GM18498 (cell line): ENCODE measurements at regions not wholly inside any gene's neighbourhood (a gene's known extent, or its start where the extent isn't known, plus 50 kb on each side); places are given as distances from the start of the nearest gene placed in this dataset.
"Not testable (repeated sequence)": the region's sequence is repeated elsewhere in the genome, so short reads cannot be mapped to it uniquely, and the experiment has no call there.

Experiments used
- ATAC-seq: cut with Tn5 transposase; IDR thresholded peaks from one replicate; pipeline ENCODE4 v1.9.1; 2021; ENCODE audit warnings: mild to moderate bottlenecking, moderate library complexity; ENCODE audit not compliant: unreplicated experiment

DNA sequence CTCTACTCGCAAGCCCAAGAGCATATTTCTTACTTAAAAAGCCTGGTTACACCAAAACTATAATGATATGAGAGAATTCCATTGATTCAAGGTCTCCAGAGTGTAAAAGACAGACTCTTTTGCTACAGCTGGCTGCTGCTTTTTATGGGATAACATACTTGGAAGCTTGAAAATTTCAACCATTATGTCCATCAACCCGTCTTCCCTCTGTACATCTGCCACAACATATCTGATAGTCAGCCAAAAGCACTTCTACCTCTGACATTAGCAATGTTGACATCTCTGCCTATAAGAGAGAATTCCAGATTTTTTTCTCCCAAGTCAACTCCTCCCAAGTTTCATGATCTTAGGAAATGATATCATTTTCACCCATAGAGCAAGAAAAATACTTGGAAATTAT lies 54.4 kb upstream of the IQCM start:
- no peak for ATAC-seq

DNA sequence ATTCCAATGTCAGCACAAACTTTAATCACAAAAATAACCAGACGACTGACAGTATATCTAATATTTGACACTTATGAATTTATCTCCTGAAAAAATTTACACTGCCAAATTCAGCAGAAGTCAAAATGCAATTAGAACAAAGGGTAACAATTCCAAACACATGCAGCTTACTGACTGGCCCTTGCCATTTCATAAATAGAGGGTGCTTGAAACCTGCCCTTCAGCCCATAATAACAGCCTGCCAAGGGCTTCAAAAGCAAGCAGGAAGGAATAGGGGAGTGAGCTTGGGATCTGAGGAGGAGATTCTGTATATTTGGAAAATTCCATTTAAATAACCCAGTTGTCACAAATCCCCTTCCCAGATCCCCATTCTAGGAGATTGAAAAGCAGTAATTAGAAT lies 66.1 kb upstream of the IQCM start:
- no peak for ATAC-seq

DNA sequence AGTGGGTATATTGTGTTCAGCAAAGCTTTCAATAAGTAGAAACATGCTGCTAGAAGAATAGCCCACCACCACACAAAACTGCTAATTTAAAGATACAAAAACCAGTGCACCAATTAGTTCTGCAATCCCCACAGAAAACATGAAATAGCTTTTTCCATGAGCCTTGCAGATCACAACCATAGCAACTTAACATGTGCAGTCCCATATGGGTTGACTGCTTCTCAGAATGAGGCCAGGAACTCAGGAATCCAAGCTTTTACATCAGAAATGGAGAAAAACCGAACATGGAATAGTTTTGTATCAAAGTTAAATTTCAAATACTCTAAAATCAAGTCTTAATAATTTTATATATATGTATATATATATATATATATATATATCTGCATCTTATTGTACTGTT lies 66.6 kb upstream of the IQCM start:
- no peak for ATAC-seq

DNA sequence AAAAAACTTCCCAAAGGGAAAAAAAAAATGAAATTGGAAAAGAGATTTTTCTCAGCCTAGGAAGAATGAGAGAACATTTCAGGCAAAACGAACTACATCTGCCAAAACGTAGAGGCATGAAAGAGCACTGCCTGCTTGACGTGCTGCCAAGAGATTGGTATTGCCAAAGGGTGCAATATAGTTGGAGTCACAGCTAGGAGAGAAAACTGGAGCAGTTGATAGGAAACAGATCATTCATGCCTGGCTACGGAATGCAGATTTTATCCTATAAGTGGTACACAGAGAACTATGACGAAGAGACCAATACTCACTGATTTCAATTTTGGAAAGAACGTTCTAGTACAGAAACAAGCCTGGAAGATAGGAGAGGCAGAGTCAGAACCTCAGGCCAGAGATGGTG lies 68.4 kb upstream of the IQCM start:
- no peak for ATAC-seq

GRCh38 chr4:149884529-149885181 lies 69.0 kb upstream of the IQCM start:
- ATAC-seq = peak; percentile 61

- no peak for ATAC-seq
Observed at GRCh38 chr4:149885896-149886295, 70.3 kb upstream of the IQCM start.

- ATAC-seq = no peak
Observed at GRCh38 chr4:149886786-149887490, 71.3 kb upstream of the IQCM start.

GRCh38 chr4:149889991-149890390 lies 74.3 kb upstream of the IQCM start:
- no peak for ATAC-seq

- no peak for ATAC-seq
Observed at GRCh38 chr4:149890531-149890930, 74.9 kb upstream of the IQCM start.

GRCh38 chr4:149891426-149891825 lies 75.8 kb upstream of the IQCM start:
- ATAC-seq = no peak

DNA sequence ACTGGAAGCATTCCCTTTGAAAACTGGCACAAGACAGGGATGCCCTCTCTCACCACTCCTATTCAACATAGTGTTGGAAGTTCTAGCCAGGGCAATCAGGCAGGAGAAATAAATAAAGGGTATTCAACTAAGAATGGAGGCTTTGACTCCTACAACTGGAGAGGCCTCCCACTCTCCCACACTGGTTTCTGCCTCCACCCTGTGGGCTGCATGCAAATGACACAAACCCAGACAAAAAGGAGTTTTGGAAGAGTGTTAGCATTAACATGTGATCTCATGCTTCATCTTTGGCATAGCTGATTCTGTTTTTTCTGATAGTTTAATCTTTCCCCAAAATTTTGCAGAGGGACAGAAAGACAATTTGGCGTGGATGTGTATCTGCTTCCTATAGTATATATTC lies 80.8 kb upstream of the IQCM start:
- ATAC-seq = no peak

GRCh38 chr4:149897783-149898182 lies 82.1 kb upstream of the IQCM start:
- ATAC-seq = no peak

- ATAC-seq = no peak
Observed at GRCh38 chr4:149901128-149901527, 85.5 kb upstream of the IQCM start.

GRCh38 chr4:149902242-149902641 lies 86.6 kb upstream of the IQCM start:
- no peak for ATAC-seq

GRCh38 chr4:149910177-149910576 lies 94.5 kb upstream of the IQCM start:
- no peak for ATAC-seq

- ATAC-seq = no peak
Observed at GRCh38 chr4:149910604-149911350, 95.1 kb upstream of the IQCM start.

GRCh38 chr4:149911354-149911753 lies 95.7 kb upstream of the IQCM start:
- ATAC-seq = no peak

- no peak for ATAC-seq
Observed at GRCh38 chr4:149912000-149912399, 96.4 kb upstream of the IQCM start.

DNA sequence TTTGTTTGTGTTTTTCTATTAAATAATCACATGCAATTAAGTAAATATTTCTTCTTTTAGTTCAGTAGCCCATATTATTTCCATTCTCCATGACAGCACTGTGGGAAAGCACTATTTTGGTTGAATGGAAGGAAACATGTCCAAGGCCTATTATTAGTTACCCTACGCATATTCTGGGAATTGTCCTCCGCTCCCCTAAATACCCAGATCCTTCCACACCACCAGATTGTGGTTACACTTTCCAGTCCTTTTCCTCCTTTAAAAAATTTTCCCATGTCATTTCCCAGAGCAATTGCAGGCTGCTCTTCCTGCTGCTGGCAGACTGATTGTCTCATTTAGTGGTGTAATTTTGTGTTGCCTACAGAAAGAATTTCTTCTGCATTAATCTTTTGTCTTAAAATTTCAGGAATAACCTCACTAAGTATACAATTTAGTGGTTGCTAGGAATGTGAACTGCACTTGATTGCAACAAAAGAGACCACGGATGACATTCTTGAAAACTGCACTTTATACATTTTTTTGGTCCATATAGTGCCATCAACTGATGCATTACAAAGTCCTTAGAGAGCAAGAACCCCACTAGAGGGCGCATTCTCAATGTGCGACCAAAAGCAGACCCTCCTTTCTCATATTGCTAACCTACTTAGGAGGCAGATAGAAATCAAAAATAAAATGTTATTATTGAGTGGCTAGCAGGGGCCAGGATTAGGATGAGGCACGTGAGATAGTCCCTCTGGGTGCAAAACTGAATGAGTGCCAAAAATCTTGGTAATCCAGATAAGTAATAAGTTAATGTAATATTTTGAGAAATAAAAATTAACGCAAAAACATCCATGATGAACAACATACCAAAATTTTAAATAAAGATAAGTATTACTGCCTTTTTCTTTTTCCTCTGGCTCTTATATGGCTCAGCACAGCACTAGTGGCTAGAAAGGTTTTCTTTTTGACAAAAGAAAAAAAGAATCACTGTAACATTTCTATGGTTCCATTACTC lies 98.8 kb upstream of the IQCM start:
- ATAC-seq = peak; percentile 69

GRCh38 chr4:149915735-149916134 lies 100.1 kb upstream of the IQCM start:
- ATAC-seq = not testable (repeated sequence)

DNA sequence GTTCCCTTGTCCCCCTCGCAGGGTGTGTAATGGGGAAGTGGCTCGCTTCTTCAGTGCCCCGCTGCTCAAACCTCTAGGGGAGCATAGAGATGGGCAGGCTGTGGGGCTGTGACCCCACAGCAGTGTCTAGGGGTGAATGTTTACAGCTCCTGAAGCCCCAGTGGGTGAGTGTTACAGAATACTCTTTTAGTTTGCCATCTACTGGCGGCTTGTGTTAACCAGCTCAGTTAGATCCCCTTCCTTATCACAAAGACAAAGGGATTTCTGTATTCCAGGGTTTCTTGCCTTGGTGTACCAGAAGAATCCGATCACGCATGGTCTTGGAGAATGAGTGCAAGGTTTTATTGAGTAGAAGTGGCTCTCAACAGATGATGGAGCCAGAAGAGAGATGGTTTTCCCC lies 108.1 kb upstream of the IQCM start:
- ATAC-seq = no peak
